ENCODE measurements at regions not wholly inside any gene's neighbourhood (a gene's known extent, or its start where the extent isn't known, plus 50 kb on each side); places are given as distances from the start of the nearest gene placed in this dataset.
"Not testable (repeated sequence)": the region's sequence is repeated elsewhere in the genome, so short reads cannot be mapped to it uniquely, and the experiment has no call there.

GRCh38 chr1:196059210-196059609 is 549.0 kb downstream of the KCNT2 start:
- Mint-ChIP-seq H3K36me3 (no peaks in the 10 kb centered on the region), H3K27ac (no peak overlapping the region), H3K9me3 (peaks cover 1% of the 10 kb centered on the region), H3K27me3 (no peaks in the 10 kb centered on the region), H3K4me3 (no peak overlapping the region), H3K4me1 (no peaks in the 10 kb centered on the region)
- ATAC-seq, result no peak

- Mint-ChIP-seq H3K4me1 (no peaks in the 10 kb centered on the region), H3K36me3 (no peaks in the 10 kb centered on the region), H3K27ac (no peak overlapping the region), H3K27me3 (no peaks in the 10 kb centered on the region), H3K4me3 (no peak overlapping the region), H3K9me3 (no peaks in the 10 kb centered on the region)
- ATAC-seq, result no peak
Observed at GRCh38 chr1:196056966-196057365, 551.3 kb downstream of the KCNT2 start.

GRCh38 chr1:196049407-196049806 is 558.8 kb downstream of the KCNT2 start:
- no peaks in the 10 kb centered on the region for H3K4me1 Mint-ChIP-seq
- H3K27me3 Mint-ChIP-seq, result no peaks in the 10 kb centered on the region
- H3K36me3 Mint-ChIP-seq, result no peaks in the 10 kb centered on the region
- H3K27ac Mint-ChIP-seq, result no peak overlapping the region
- H3K9me3 Mint-ChIP-seq, result no peaks in the 10 kb centered on the region
- H3K4me3 Mint-ChIP-seq, result no peak overlapping the region
- ATAC-seq, result no peak

GRCh38 chr1:196043268-196043667 is 565.0 kb downstream of the KCNT2 start:
- Mint-ChIP-seq H3K27me3 (no peaks in the 10 kb centered on the region), H3K27ac (no peak overlapping the region), H3K4me1 (no peaks in the 10 kb centered on the region), H3K36me3 (no peaks in the 10 kb centered on the region), H3K9me3 (peaks cover 3% of the 10 kb centered on the region), H3K4me3 (no peak overlapping the region)
- ATAC-seq, result no peak

DNA sequence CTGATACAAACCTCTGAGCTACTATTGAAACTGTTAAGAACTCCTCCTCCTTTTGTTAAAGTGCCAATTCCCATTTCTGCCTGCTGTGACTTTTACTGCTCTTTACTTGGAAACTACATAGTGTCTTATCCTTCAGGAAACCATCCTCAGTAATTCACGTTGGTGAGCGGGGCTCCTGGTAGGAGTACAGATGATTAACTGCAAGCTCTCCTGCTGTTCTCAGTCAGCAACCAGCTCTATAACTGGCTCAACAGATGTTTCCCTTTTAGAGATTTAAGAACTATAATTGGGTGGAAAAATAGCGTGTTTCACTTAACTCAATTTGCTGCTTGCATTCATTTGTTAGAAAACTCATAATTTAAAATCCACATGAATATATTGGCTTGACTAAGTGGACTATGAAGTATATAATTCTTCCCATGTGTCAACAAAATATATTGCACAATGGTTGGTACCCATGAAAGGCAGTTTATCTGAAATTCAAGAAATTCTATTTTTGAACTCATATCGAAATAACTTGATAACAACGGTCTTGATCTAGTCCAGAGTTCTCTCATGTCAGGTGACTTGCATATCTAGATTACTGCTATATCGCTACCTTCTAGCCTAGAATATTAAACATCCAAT is 574.0 kb downstream of the KCNT2 start:
- Mint-ChIP-seq H3K36me3 (no peaks in the 10 kb centered on the region), H3K4me3 (no peak overlapping the region), H3K27me3 (no peaks in the 10 kb centered on the region), H3K4me1 (no peaks in the 10 kb centered on the region), H3K27ac (no peak overlapping the region), H3K9me3 (peaks cover 8% of the 10 kb centered on the region)
- ATAC-seq, result no peak

GRCh38 chr1:196031387-196031786 is 576.9 kb downstream of the KCNT2 start:
- not testable (repeated sequence) for H3K4me1 Mint-ChIP-seq, ATAC-seq, H3K36me3 Mint-ChIP-seq, H3K27me3 Mint-ChIP-seq, H3K27ac Mint-ChIP-seq, H3K9me3 Mint-ChIP-seq, H3K4me3 Mint-ChIP-seq

- H3K36me3 Mint-ChIP-seq, result no peaks in the 10 kb centered on the region
- H3K27me3 Mint-ChIP-seq, result no peaks in the 10 kb centered on the region
- peaks cover 5% of the 10 kb centered on the region for H3K9me3 Mint-ChIP-seq
- H3K4me3 Mint-ChIP-seq, result no peak overlapping the region
- ATAC-seq, result no peak
- H3K27ac Mint-ChIP-seq, result no peak overlapping the region
- H3K4me1 Mint-ChIP-seq, result no peaks in the 10 kb centered on the region
Observed at GRCh38 chr1:196030455-196030854, 577.8 kb downstream of the KCNT2 start.

- no peaks in the 10 kb centered on the region for H3K36me3 Mint-ChIP-seq
- no peak overlapping the region for H3K4me3 Mint-ChIP-seq
- no peak for ATAC-seq
- no peaks in the 10 kb centered on the region for H3K27me3 Mint-ChIP-seq
- no peaks in the 10 kb centered on the region for H3K4me1 Mint-ChIP-seq
- peaks cover 5% of the 10 kb centered on the region for H3K9me3 Mint-ChIP-seq
- no peak overlapping the region for H3K27ac Mint-ChIP-seq
Observed at GRCh38 chr1:196029410-196029809, 578.8 kb downstream of the KCNT2 start.

GRCh38 chr1:196027127-196027526 is 581.1 kb downstream of the KCNT2 start:
- Mint-ChIP-seq H3K27me3 (no peaks in the 10 kb centered on the region), H3K27ac (no peak overlapping the region), H3K4me1 (no peaks in the 10 kb centered on the region), H3K4me3 (no peak overlapping the region), H3K36me3 (no peaks in the 10 kb centered on the region), H3K9me3 (peaks cover 2% of the 10 kb centered on the region)
- ATAC-seq, result peak; percentile 31

DNA sequence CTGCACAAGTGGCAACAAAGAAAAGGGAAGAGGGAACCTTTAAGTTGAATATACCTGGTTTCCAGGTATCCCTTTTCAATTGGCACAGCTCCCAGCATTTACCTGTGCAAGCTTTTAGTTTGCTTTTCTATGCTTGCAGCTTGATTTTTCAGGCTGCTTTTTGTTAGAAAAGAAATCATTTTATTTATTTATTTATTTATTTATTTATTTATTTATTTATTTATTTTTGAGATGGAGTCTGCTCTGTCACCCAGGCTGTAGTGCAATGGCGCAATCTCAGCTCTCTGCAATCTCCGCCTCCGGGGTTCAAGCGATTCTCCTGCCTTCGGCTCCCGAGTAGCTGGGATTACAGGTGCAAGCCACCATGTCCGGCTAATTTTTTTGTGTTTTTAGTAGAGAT is 587.1 kb downstream of the KCNT2 start:
- H3K4me3 Mint-ChIP-seq, H3K27me3 Mint-ChIP-seq, H3K9me3 Mint-ChIP-seq, H3K36me3 Mint-ChIP-seq, ATAC-seq, H3K4me1 Mint-ChIP-seq, H3K27ac Mint-ChIP-seq: not testable (repeated sequence)

DNA sequence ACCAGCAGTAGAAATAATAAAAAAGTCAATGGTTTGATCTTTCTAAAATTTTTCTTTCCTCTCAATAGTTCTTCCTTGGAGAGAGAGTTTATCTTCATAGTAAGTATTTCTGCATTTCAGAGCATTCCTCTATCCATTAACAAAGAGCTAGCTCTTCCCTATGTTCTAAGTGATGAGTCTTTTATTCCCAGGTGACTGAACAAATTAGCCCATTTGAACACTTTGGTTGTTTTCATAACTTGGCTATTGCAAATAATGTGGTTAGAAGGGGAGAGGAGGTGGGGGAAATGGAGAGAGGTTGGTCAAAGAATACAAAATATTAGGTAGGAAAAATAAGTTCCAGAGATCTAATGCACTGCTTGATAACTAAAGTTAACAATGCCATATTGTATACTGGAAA is 598.9 kb downstream of the KCNT2 start:
- Mint-ChIP-seq H3K9me3 (no peaks in the 10 kb centered on the region), H3K36me3 (no peaks in the 10 kb centered on the region), H3K4me1 (no peaks in the 10 kb centered on the region), H3K4me3 (no peak overlapping the region), H3K27me3 (no peaks in the 10 kb centered on the region), H3K27ac (no peak overlapping the region)
- no peak for ATAC-seq

DNA sequence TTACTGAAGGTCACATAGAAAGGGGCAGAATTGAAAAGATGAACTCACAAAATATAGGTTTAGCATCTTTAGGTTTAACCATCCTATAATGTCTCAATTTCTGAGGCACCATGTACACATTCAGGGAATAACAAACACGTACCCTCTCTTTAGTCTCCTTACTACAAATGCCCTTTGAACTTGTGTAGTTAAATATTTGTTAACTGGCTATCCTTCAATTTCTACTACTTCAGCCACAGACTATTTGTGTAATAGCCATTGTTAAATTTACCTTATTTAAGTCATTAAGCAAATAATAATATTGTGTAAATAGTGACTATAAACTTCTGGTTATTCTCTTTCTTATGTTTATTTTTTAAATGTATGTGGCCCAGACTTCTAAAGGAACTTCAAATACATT is 600.5 kb downstream of the KCNT2 start:
- ATAC-seq, result no peak
- Mint-ChIP-seq H3K4me3 (no peak overlapping the region), H3K27me3 (no peaks in the 10 kb centered on the region), H3K4me1 (no peaks in the 10 kb centered on the region), H3K36me3 (no peaks in the 10 kb centered on the region), H3K9me3 (no peaks in the 10 kb centered on the region), H3K27ac (no peak overlapping the region)

- no peaks in the 10 kb centered on the region for H3K27me3 Mint-ChIP-seq
- no peak overlapping the region for H3K4me3 Mint-ChIP-seq
- no peak for ATAC-seq
- peaks cover 3% of the 10 kb centered on the region for H3K9me3 Mint-ChIP-seq
- no peaks in the 10 kb centered on the region for H3K36me3 Mint-ChIP-seq
- H3K27ac Mint-ChIP-seq, result no peak overlapping the region
- no peaks in the 10 kb centered on the region for H3K4me1 Mint-ChIP-seq
Observed at GRCh38 chr1:196005426-196005825, 602.8 kb downstream of the KCNT2 start.

- H3K4me1 Mint-ChIP-seq, ATAC-seq, H3K9me3 Mint-ChIP-seq, H3K27ac Mint-ChIP-seq, H3K27me3 Mint-ChIP-seq, H3K36me3 Mint-ChIP-seq, H3K4me3 Mint-ChIP-seq: not testable (repeated sequence)
Observed at GRCh38 chr1:196004388-196004787, 603.9 kb downstream of the KCNT2 start.

GRCh38 chr1:196002906-196003305 is 605.3 kb downstream of the KCNT2 start:
- Mint-ChIP-seq H3K36me3 (no peaks in the 10 kb centered on the region), H3K4me1 (no peaks in the 10 kb centered on the region), H3K4me3 (no peak overlapping the region), H3K27me3 (no peaks in the 10 kb centered on the region), H3K27ac (no peak overlapping the region), H3K9me3 (peaks cover 3% of the 10 kb centered on the region)
- no peak for ATAC-seq

DNA sequence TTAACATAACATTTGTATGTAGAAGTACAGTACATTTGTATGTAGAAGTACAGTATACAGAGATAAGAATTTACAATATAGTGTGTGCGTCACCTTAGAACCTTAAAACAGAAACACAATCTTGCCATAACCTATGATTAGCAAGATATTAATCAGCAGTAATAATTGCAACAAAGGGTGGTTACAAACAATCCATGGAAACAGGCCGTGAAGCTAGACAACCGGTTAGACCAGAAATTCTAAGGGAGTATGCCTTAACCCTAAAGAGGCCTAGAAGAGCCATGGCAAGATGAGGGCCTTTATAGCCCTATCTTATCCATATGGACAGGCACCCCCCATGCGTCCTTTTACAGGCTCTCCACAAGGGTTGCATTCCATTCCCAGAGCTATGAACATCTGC is 605.9 kb downstream of the KCNT2 start:
- H3K27ac Mint-ChIP-seq, H3K36me3 Mint-ChIP-seq: not testable (repeated sequence)

GRCh38 chr1:196001188-196001587 is 607.1 kb downstream of the KCNT2 start:
- no peaks in the 10 kb centered on the region for H3K36me3 Mint-ChIP-seq
- no peak for ATAC-seq
- no peak overlapping the region for H3K4me3 Mint-ChIP-seq
- H3K27me3 Mint-ChIP-seq, result no peaks in the 10 kb centered on the region
- H3K27ac Mint-ChIP-seq, result no peak overlapping the region
- peaks cover 3% of the 10 kb centered on the region for H3K9me3 Mint-ChIP-seq
- H3K4me1 Mint-ChIP-seq, result no peaks in the 10 kb centered on the region

More for the DNA sequence above, 605.9 kb downstream of the KCNT2 start:
- ATAC-seq, H3K4me3 Mint-ChIP-seq, H3K4me1 Mint-ChIP-seq, H3K27me3 Mint-ChIP-seq, H3K9me3 Mint-ChIP-seq: not testable (repeated sequence)

All from stimulated activated memory B cell treated with anti-CD40 and anti-IgM and Interleukin-4, amounts not matched to agents 10 μg/mL and 1 μg/mL and 100 μg/mL, for 72 hours (primary cell).